DMS 273 (cell line): ENCODE measurements at regions not wholly inside any gene's neighbourhood (a gene's known extent, or its start where the extent isn't known, plus 50 kb on each side); places are given as distances from the start of the nearest gene placed in this dataset.

Source experiments
- DNase-seq: peaks from one replicate; lab custom pipeline; 2025; ENCODE audit not compliant: unreplicated experiment; lab: John Stamatoyannopoulos, UW

DNA sequence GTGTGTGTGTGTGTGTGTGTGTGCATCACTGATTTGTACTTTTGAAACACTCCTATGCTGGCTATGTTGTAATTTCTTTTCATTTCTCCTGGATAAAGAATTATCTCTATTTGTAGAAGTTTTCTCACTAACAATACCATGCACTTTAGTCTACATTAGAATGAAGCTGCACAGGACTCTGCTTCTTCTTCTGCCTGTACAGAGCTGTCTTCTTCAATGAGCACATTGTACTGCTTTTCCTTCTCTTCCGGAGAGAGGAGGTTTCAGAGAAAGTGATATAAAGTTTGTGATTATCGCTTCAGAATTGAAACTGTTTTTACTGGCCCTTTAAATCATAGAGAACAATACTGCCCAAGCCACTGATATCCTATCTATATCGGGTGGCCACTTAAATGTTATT, 677.0 kb downstream of the NR2F1-AS1 start:
- DNase-seq, result no peak

DNA sequence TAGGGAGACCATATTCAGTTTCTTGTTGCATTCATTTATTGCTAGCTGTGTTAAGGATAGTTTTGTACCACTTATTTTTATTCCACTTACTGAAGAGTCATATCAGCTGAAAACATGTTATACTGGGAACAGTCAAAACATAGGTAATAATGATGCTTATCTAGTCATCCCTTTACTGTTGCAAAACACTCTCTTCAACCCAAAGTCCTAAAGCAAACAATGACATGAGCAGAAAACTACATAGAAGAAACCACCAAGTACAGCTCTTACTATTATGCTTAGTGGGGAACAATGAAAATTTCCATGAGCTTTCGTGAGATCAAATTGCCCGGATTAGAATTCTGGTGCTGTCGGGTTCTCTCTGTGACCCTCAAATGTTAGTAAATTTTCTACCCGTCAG, 681.4 kb downstream of the NR2F1-AS1 start:
- no peak for DNase-seq

DNA sequence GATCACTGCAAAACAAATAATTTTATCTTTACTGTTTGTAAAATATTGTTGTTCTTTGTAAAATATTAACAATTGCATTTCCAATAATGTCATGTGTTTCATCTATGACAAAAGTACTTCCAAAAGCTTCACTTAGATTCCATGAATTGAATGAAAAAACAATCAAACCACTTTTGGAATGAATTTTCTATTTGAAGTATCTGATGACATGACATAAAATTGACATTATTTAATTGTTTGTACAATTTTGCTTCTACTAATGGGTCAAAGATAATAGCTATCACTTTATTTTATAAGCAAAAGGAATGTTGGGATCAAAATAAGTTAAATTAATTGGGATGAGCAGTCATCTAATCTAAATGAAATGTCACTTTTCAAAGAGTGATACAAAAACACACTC, 684.3 kb downstream of the NR2F1-AS1 start:
- DNase-seq, result no peak

DNA sequence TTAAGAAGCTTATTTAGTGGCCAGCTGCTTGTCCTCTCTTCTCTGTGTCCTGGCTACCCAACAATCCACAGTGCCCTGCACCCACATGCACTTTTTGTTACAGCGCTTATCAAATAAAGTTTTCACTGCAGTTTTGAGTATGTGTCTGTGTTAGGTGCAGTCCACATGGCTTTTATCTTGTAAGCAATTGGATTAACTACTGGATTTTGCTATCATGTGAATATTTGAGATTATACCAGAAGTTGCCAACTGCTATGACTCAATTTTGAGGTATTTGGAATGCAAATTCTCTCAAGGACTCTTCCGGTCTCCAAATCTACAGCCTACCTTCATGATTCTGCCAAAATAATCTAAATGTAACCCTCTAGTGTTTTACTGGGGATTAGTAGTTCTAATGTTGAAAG, 690.2 kb downstream of the NR2F1-AS1 start:
- DNase-seq, result no peak

DNA sequence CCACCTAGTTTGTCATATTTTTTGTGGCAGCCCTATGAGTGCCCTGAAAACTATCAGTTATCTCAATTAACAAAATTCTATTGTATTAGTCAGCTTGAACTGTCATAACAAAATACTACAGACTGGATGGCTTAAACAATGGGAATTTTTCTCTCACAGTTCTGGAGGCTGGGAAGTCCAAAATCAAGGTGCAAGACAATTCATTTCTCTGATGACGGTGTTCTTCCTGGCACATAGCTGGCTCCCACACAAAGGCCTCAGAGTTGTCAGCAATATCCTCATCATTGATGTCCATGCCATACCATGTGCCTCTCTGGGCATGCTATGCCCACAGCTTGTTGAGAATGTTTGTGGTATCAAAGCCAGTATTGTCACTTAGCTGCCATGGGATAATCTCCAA, 691.9 kb downstream of the NR2F1-AS1 start:
- no peak for DNase-seq

DNA sequence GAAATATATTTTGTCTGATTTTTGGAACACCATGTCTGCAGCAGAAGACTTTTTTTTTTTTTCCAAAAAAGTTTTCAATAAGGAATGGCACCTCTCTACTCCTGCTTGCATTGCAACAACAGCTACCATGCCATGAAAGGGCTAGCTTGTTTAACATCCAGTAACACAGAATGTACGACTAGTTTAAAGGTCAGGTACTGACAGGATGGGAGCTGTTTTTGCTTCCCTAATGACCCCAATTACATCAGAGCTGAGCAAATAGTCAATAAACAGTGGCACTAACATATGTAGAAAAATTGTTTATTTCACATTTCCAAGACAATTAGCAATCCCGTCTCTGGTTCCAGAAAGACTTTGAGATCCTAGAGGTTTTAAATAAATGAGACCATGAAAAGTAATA, 693.8 kb downstream of the NR2F1-AS1 start:
- DNase-seq, result no peak

DNA sequence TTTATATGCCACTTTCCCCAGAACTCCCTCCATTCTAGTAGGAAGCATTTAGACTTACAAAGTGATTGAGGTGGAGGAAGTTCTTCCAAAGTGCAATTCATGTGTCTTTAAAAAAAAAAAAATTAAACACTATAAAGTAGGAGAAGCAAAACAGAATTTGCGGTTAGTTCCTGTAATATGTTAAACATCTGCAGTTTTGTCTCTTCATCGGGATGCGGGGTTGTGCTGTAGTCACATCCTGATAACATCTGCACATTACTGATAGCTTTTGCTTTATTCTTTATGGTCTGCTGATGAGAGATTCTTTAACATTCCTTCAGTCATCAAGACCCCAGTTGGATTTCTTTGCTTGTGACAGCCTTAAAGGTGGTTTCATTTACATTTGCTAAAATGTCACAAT, 694.3 kb downstream of the NR2F1-AS1 start:
- DNase-seq, result no peak

DNA sequence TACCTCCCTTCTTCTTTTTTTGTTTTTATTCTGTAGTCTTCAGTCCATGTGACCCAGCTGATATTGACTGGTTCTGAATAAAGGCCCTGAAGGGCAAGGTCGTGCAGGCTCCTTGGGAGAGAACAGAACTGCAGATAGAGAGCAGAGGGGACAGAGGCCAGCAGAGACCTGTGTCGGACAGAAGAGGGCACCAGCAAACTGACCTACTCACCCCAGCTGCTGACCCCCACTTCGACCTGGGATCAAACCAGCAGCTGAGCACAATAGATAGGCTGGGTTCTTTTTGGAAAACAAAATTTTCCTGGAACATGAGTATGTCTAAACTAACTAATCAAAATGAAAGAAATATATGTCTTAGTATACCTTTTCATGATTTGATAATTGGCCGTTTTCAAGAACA, 695.1 kb downstream of the NR2F1-AS1 start:
- no peak for DNase-seq

DNA sequence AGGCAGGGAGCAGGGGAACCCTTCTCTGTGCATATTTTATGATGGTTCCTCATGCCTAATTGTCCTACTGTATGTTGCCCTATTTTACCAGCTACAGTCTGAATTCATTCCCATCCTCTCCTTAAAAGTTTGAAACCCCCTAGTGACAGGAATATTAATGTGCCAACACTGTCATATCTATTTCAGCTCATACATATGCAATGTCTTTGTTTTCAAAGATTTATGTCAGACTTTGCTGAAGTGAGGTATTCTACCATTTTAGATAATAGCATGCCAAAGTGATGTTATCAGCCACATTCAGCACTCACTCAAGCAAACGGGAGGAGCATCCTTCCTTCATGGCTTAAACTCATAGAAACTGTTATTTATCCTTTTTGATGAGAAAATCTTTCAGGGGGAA, 696.5 kb downstream of the NR2F1-AS1 start:
- DNase-seq, result peak; percentile 10

DNA sequence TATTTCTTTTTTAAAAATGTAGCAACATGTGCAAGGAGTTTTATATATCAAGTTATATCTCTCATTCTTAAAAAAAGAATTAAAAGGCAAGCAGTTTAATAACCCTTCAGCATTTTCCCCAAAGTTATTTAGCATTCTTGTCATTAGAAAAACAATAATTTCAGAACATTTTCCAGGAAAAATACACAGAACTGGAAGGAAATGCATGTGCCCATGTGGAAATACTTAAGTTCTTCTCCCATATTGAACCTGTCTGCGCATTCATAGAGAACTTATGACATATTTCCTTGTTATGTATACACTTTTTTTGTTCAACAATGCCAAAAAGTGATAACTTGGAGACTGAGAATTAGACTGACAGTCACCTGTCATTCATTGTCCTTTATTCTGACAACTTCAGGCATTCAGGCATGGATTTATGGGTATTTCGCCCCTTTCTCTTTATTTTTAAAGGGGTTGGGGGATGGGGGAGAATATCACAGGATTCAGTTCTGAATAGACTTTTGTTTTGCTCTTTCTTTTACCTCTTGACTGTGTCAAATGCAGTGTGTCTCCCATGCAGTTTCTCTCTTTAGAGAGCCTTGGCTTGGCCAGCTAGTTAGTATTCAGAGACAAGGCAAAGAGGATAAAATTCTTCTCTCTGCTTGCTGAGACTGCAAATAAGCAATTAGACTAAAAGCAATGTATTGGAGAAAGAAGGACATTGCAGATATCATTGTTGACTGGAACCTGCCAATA, 701.0 kb downstream of the NR2F1-AS1 start:
- peak; percentile 3 for DNase-seq

DNA sequence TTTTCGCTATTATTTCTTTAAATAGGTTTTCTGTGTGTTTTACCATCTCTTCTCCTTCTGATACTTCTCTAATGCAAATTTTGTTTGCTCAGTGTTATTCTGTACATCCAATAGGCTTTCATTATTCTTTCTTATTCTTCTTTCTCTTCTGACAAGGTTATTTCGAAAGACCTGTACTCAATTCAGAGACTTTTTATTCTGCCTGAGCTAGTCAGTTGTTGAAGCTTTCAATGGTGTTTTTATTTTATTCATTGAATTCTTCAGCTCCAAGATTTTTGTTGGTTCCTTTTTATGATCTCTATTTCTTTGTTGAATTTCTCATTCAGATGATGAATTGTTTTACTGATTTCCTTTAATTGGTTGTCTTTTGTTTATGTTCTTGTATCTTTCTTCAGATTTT, 706.2 kb downstream of the NR2F1-AS1 start:
- DNase-seq, result peak; percentile 8

DNA sequence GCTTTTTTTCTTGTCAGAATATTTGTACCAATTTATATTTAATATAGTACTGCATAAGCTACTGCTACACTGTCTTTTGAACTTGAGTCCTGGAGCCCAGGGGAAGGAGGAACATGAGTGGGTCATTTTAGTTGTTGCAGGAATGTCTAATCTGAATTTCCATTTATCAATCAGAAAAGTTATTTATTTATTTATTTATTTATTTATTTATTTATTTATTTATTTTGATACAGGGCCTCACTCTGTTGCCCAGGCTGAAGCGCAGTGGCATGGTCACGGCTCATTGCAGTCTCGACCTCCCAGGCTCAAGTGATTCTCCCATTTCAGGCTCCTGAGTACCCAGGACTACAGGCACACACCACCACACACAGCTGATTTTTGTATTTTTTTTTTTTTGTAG, 712.6 kb downstream of the NR2F1-AS1 start:
- DNase-seq, result no peak

DNA sequence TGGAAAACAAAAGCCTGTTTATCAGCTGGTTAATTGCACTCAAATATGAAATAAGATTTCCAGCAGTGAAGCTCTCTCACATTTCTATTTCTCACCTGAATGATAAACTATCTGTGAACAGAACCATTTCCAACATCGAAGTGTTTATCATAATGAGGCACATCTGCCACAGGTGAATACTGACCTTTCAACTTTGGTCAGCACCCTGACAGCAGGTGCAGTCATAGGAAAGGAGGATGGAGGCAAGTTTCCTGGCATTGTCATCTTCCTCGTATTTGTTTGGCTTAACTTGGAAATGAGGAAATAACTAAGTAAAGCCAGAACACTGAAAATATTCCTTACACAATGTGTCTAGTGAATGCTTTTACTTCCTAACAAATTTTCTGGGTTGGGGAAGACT, 716.4 kb downstream of the NR2F1-AS1 start:
- no peak for DNase-seq

DNA sequence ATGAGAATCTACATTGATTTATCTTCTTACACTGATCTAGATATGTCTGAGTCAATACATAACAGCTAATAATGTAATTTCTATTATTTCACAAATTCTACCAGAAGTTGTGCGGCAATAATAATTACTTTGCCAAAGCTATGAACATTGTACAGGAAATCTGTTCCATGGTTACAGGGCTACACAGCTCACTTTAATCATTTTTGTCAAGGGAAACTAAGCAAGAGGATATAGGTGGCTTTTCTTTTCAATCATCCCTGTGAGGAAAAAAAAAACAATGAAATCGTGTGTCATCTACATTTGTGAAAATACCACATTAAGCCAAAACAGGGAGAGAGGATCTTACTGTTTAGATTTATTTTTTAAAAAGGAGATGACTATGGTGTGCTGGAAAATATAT, 717.4 kb downstream of the NR2F1-AS1 start:
- DNase-seq, result no peak

DNA sequence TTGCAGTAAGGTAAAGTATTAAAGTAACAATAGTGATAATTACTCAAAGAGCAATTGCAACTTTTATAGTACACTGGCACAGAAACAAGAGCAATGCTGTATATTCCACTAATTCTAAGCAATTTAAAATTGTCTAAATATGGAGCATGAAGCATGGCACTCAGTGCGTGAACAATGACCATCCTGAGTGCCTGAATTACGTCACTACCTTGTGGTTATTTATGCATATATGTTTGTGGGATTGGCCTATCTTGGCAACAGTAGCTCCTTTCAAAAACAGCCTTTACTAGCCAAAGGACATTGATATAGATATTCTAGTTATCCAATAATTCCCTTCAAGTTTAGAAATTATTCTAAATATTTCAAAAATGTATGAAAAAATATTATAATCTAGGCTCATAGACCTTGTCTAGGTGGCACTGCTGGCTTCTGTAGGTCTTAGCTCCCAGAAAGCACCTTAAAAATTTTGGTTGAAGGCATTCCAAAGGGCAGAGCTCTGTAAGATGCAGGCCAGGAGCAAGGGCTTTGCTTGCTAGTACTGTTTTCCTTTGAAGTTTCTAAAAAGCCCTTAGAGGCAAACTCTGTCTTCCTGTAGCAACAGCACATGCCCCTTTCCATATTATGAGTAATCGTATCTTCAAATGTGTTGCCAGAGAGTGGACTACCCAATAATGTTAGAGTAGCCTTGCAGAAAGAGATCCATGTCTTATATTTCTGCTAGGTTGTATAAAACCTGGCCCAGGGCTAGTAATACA, 719.3 kb downstream of the NR2F1-AS1 start:
- DNase-seq, result no peak

DNA sequence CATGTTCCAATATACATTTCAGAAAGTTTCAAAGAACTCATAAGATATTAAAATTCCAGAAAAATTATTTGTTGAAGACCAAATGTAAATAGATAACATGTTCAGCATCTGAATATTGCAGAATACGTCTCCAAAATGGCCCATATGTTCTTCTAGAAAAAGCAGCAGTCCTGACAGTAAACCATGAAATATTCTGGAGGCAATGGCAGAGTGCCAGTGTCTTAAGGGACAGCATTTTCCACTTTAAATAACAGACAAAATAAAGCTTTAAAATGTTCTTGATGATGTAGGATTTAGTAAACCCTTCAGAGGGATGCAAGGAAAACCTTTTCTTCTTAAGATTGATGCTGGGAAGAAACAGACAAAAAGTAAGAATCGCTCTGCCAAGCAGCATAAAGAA, 721.0 kb downstream of the NR2F1-AS1 start:
- DNase-seq, result peak; percentile 1

DNA sequence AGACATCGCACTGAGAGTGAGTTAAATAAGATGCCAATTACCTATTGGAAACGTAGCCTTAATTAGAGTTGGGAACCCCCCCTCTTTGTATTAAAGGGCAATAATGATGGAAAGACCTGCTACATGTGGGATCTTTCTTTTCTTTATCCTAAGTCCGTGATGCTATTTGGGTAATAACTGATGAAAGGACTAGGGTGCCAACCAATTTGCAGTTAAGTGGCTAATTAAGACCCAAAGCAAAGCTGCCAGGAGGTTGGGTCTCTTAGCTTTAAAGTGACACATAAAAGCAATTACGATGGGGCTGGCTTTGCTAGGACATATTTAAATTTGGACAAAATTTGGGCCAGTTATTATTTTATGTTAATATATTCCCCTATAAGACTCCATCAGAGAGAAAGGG, 728.8 kb downstream of the NR2F1-AS1 start:
- no peak for DNase-seq

DNA sequence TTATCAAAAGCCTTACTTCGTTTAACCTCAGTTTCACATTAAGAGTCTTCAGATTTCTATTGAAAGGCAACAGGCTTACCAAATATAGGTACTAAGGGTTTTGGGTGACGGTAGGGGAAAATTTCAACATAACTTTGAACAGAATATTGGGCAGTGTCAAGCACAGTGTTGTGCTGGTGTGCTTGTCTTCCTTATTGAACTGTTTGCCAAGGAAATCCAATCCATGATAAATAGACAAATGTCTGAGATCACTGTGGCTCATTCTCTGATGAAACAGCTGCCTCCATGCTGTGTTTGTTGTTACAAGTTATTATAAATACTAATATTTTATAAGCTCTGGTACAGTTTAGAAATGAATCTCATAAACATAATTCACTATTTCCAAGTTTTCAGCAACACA, 730.1 kb downstream of the NR2F1-AS1 start:
- no peak for DNase-seq

DNA sequence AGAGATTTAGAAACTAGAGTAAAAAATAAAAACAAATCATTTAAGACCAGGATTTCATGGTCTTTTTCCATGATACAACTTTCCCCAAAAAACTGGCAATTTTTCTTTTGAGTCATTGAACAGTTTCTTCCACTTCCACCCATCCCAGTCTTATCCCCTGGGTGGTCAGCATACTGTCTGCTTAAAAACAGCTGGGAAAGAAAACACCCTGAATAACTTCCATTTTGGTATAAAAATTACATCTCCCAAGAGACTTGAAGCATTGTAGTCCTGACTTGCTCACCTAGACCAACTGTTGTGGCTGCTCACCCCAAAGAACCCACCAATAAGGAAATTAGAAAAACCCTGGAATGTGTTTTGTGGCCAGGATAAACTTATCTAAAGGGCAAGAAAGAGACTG, 731.3 kb downstream of the NR2F1-AS1 start:
- no peak for DNase-seq

DNA sequence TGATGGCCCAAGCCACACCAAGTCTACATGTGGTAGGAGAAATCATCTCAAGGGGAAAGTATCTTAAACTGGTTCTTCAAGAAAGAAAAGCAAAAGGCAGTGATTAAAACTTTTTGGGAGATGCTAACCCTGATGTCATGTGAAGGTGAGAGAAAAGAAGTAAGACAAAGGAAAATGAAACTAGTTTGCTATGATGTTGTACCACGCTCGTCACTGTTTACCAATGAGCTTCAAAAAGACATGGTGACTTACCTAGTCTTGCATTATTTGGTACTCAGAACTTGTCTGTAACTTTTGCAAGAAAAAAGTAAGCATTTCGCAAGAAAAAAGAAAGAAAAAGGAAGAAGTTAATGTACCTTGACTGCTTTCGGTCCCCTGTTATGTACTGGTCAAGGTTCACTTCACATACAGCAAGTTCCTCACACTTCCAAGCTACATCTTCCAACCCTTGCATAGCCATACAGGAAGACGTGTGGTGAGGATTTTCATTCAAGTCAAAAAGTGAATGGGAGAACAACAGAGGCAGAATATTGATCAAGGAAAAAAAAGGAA, 739.3 kb downstream of the NR2F1-AS1 start:
- no peak for DNase-seq

DNA sequence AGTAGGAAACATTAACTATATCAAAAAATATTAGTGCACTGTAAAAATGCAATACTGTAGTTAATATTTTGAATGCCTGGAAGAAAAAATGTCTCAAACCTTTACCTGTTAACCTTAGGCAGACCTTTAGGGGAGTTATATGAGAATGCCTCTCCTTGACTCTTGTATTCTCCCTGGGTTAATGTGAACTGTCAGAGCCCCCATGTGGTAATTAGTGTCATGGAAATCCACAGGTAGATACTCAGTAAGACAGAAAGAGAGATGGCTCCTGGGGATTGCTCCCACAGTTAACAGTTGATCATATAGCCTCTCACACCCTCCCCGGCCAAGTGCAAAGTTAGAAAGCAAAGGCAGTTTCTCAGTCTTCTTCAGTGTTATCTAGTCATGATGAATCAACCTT, 742.8 kb downstream of the NR2F1-AS1 start:
- DNase-seq, result peak; percentile 37
